Ovary (tissue), 7 donors: ENCODE measurements at regions not wholly inside any gene's neighbourhood (a gene's known extent, or its start where the extent isn't known, plus 50 kb on each side); places are given as distances from the start of the nearest gene placed in this dataset.
"Not testable (repeated sequence)": the region's sequence is repeated elsewhere in the genome, so short reads cannot be mapped to it uniquely, and the experiment has no call there.

Experiments used
- DNase-seq, 5 donors: peaks; one replicate each; pipeline ENCODE4 v3.0.0-alpha.2; 2019 to 2020
- H3K27ac ChIP-seq, 2 donors: fragments of 200-600 bp; one replicate each; pipeline versions ENCODE4 v1.5.1 to v1.8.0; 2019 to 2022
- H3K27me3 ChIP-seq: fragments of 200-600 bp; one replicate; pipeline ENCODE4 v1.8.0; 2022
- H3K36me3 ChIP-seq: fragments of 200-600 bp; sonication (generic); one replicate; pipeline ENCODE4 v1.5.1; 2019
- H3K4me1 ChIP-seq: one replicate; pipeline ENCODE4 v1.8.1; 2013; ENCODE audit warnings: mild to moderate bottlenecking, moderate library complexity; ENCODE audit not compliant: insufficient read depth
- H3K4me3 ChIP-seq: fragments of 200-600 bp; sonication (generic); one replicate; pipeline ENCODE4 v1.5.1; 2017
- H3K9me3 ChIP-seq, 2 donors: fragments of 200-600 bp in 1 of 2; sonication (generic) in 1 of 2; one replicate each; pipeline versions ENCODE4 v1.5.1 to v1.8.1; 2013 to 2019; ENCODE audit warnings: mild to moderate bottlenecking in 1 of 2, moderate library complexity in 1 of 2
- EP300 ChIP-seq: sonication (generic); formaldehyde crosslinking; IDR thresholded peaks from one replicate; pipeline ENCODE4 v1.6.1; 2017; ENCODE audit warnings: antibody characterized with exemption
- POLR2A ChIP-seq: fragments of 450-650 bp; IDR thresholded peaks from one replicate; pipeline ENCODE4 v1.6.1; 2017; ENCODE audit warnings: antibody characterized with exemption, mild to moderate bottlenecking, moderate library complexity
- WGBS, 3 donors: extraction: QIAGEN DNeasy Blood & Tissue Kit in 1 of 3; methylation state at CpG; one replicate each; pipeline versions ENCODE4 v1.1.5 to v1.1.7; 2013 to 2017; 5-methylcytosine and 5-hydroxymethylcytosine counted together
- intact Hi-C, 4 donors: fragments of 100-400 bp; cut with DNase I; formaldehyde crosslinking; loops; one replicate each; pipeline versions ENCODE4 v1.11.0 to v1.15.1; 2022 to 2023
- TF ChIP-seq, protein P1 (sequence below), 3 donors: fragments of 450-650 bp in 2 of 3; fragments of 200-600 bp in 1 of 3; IDR thresholded peaks; one replicate each; pipeline versions ENCODE4 v1.5.1 to v1.8.0; 2016 to 2022; ENCODE audit warnings: antibody characterized with exemption in 3 of 3, mild to moderate bottlenecking in 1 of 3
- donor health status: DM: no; HTN: no; CAD: no; lungs with moderate emphysema.
- donor health status: DM: no; HTN: no; CAD: no.
- donor health status: Bipolar disorder and iron deficiency.
- donor health status: DM: no; HTN: no; CAD: no.
- donor health status: DM: yes; HTN: yes; CAD: no.

GRCh38 chr6:86872810-86873209, 64.5 kb upstream of the HTR1E start:
- DNase-seq, intact Hi-C loops, H3K36me3 ChIP-seq, H3K4me3 ChIP-seq, H3K9me3 ChIP-seq, H3K4me1 ChIP-seq, H3K27ac ChIP-seq, H3K27me3 ChIP-seq: not testable (repeated sequence)
- 88 to 94% (median 91%) methylated on average over 16 of the region's 16 CpGs for WGBS, 3 donors

DNA sequence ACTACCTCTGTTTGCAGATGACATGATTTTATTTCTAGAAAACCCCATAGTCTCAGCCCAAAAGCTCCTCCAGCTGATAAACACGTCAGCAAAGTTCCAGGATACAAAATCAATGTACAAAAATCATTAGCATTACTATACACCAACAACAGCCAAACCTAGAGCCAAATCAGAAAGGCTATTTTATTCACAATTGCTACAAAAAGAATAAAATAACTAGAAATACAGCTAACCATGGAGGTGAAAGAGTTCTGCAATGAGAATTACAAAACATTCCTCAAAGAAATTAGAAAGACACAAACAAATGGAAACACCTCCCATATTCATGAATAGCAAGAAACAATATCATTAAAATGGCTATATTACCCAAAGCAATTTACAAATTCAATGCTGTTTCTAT, 65.6 kb upstream of the HTR1E start:
- WGBS, 3 donors: 50 to 54% (median 50%) methylated on average over 1 of the region's 1 CpG
- Histone ChIP-seq H3K4me1 (no peaks in the 10 kb centered on the region), H3K27me3 (no peaks in the 10 kb centered on the region), H3K9me3 (no peaks in the 10 kb centered on the region), H3K4me3 (no peak overlapping the region), H3K36me3 (no peaks in the 10 kb centered on the region), H3K27ac (no peak overlapping the region)
- intact Hi-C loops: no loop called here
- TF ChIP-seq, protein P1, sequence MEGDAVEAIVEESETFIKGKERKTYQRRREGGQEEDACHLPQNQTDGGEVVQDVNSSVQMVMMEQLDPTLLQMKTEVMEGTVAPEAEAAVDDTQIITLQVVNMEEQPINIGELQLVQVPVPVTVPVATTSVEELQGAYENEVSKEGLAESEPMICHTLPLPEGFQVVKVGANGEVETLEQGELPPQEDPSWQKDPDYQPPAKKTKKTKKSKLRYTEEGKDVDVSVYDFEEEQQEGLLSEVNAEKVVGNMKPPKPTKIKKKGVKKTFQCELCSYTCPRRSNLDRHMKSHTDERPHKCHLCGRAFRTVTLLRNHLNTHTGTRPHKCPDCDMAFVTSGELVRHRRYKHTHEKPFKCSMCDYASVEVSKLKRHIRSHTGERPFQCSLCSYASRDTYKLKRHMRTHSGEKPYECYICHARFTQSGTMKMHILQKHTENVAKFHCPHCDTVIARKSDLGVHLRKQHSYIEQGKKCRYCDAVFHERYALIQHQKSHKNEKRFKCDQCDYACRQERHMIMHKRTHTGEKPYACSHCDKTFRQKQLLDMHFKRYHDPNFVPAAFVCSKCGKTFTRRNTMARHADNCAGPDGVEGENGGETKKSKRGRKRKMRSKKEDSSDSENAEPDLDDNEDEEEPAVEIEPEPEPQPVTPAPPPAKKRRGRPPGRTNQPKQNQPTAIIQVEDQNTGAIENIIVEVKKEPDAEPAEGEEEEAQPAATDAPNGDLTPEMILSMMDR (IDR thresholded peaks at IDR 0.05): no peak
- TF ChIP-seq EP300 (no peak), POLR2A (no peak)
- no peak for DNase-seq

DNA sequence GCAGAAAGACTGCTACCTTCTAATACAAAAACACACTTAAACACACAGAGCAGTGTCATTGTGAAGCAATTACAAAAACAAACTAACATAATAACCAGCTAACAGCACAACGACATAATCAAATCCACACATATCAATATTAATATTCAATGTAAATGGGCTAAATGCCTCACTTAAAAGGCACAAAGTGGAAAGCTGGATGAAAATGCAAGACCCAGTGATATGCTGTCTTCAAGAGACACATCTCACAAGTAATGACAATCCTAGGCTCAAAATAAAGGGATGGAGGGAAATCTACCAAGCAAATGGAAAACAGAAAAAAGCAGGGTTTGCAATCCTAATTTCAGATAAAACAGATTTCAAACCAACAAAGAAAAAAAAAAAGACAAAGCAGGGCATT, 67.8 kb upstream of the HTR1E start:
- H3K4me1 ChIP-seq: no peaks in the 10 kb centered on the region
- WGBS, 3 donors: 85 to 91% (median 86%) methylated on average over 1 of the region's 1 CpG
- intact Hi-C loops: no loop called here
- no peaks in the 10 kb centered on the region for H3K36me3 ChIP-seq
- no peaks in the 10 kb centered on the region for H3K9me3 ChIP-seq
- no peak overlapping the region for H3K4me3 ChIP-seq
- no peak overlapping the region for H3K27ac ChIP-seq
- TF ChIP-seq EP300 (no peak), POLR2A (no peak)
- TF ChIP-seq, protein P1 (IDR thresholded peaks at IDR 0.05): no peak
- no peak for DNase-seq
- no peaks in the 10 kb centered on the region for H3K27me3 ChIP-seq

- intact Hi-C loops: no loop called here
Observed at GRCh38 chr6:86859513-86859912, 77.8 kb upstream of the HTR1E start.

GRCh38 chr6:86858970-86859369, 78.4 kb upstream of the HTR1E start:
- Histone ChIP-seq H3K36me3 (no peaks in the 10 kb centered on the region), H3K4me1 (peaks cover 2% of the 10 kb centered on the region), H3K9me3 (no peaks in the 10 kb centered on the region), H3K4me3 (no peak overlapping the region), H3K27ac (no peak overlapping the region), H3K27me3 (no peaks in the 10 kb centered on the region)
- no peak for TF ChIP-seq POLR2A
- TF ChIP-seq, protein P1 (IDR thresholded peaks at IDR 0.05): no peak
- TF ChIP-seq EP300: no peak
- no peak for DNase-seq
- WGBS, 3 donors: 93 to 96% (median 95%) methylated on average over 3 of the region's 3 CpGs
- intact Hi-C loops: no loop called here

More at GRCh38 chr6:86859513-86859912, 77.8 kb upstream of the HTR1E start:
- H3K9me3 ChIP-seq: no peaks in the 10 kb centered on the region
- no peaks in the 10 kb centered on the region for H3K27me3 ChIP-seq
- H3K36me3 ChIP-seq: no peaks in the 10 kb centered on the region
- H3K4me3 ChIP-seq: no peak overlapping the region
- H3K4me1 ChIP-seq: peaks cover 2% of the 10 kb centered on the region
- TF ChIP-seq, protein P1 (IDR thresholded peaks at IDR 0.05): no peak
- TF ChIP-seq EP300: no peak
- no peak for TF ChIP-seq POLR2A
- no peak for DNase-seq
- no peak overlapping the region for H3K27ac ChIP-seq
